WERI-Rb-1 (cell line): ENCODE measurements at regions not wholly inside any gene's neighbourhood (a gene's known extent, or its start where the extent isn't known, plus 50 kb on each side); places are given as distances from the start of the nearest gene placed in this dataset.
"Not testable (repeated sequence)": the region's sequence is repeated elsewhere in the genome, so short reads cannot be mapped to it uniquely, and the experiment has no call there.

Source experiments
- DNase-seq: peaks from one replicate; pipeline ENCODE4 v3.0.0-alpha.2; 2020
- H3K27ac ChIP-seq: fragments of 250-450 bp; sonication (Bioruptor Pico); 2 replicates; pipeline ENCODE4 v1.5.1; 2020; ENCODE audit warnings: mild to moderate bottlenecking, moderate library complexity
- H3K27me3 ChIP-seq: fragments of 250-450 bp; sonication (Bioruptor Pico); 2 replicates; pipeline ENCODE4 v1.5.1; 2021; ENCODE audit warnings: mild to moderate bottlenecking, low read depth, moderate library complexity; ENCODE audit not compliant: insufficient read depth, severe bottlenecking
- H3K36me3 ChIP-seq: fragments of 250-450 bp; sonication (Bioruptor Pico); 2 replicates; pipeline ENCODE4 v1.5.1; 2020; ENCODE audit warnings: mild to moderate bottlenecking, moderate library complexity
- H3K4me3 ChIP-seq: 2 replicates; pipeline ENCODE4 v1.5.1; 2011; ENCODE audit warnings: low read depth, mild to moderate bottlenecking, control low read depth, low read length
- H3K9me3 ChIP-seq: fragments of 250-450 bp; sonication (Bioruptor Pico); 2 replicates; pipeline ENCODE4 v1.5.1; 2021; ENCODE audit warnings: mild to moderate bottlenecking, moderate library complexity; ENCODE audit not compliant: severe bottlenecking
- TF ChIP-seq, protein P1 (sequence below): IDR thresholded peaks from 2 replicates; pipeline ENCODE4 v1.5.1; 2011; ENCODE audit warnings: low read depth, mild to moderate bottlenecking, control low read depth, inconsistent platforms, low read length

DNA sequence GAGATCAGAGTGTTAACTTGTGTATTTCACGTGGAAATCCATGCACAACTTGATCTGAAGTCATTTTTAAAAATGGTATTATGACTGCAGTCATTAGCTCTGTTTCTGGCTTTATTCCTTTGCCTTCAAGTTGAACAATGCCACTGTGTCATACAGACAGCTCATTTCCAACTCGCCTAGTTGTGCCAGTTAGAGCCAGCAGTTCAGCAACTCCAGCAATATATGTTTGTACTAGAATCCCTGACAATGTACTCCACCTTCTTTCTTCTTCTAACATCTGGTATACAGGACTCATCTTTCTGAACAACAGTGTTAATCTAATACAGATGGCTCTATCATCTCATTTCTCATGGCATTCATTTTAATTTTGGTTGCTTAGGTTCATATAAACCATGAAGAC, 418.3 kb upstream of the POU3F2 start:
- H3K27ac ChIP-seq = no peak overlapping the region
- no peaks in the 10 kb centered on the region for H3K36me3 ChIP-seq
- no peak overlapping the region for H3K4me3 ChIP-seq
- no peaks in the 10 kb centered on the region for H3K27me3 ChIP-seq
- TF ChIP-seq, protein P1, sequence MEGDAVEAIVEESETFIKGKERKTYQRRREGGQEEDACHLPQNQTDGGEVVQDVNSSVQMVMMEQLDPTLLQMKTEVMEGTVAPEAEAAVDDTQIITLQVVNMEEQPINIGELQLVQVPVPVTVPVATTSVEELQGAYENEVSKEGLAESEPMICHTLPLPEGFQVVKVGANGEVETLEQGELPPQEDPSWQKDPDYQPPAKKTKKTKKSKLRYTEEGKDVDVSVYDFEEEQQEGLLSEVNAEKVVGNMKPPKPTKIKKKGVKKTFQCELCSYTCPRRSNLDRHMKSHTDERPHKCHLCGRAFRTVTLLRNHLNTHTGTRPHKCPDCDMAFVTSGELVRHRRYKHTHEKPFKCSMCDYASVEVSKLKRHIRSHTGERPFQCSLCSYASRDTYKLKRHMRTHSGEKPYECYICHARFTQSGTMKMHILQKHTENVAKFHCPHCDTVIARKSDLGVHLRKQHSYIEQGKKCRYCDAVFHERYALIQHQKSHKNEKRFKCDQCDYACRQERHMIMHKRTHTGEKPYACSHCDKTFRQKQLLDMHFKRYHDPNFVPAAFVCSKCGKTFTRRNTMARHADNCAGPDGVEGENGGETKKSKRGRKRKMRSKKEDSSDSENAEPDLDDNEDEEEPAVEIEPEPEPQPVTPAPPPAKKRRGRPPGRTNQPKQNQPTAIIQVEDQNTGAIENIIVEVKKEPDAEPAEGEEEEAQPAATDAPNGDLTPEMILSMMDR = no peak
- H3K9me3 ChIP-seq = no peaks in the 10 kb centered on the region
- DNase-seq = no peak

DNA sequence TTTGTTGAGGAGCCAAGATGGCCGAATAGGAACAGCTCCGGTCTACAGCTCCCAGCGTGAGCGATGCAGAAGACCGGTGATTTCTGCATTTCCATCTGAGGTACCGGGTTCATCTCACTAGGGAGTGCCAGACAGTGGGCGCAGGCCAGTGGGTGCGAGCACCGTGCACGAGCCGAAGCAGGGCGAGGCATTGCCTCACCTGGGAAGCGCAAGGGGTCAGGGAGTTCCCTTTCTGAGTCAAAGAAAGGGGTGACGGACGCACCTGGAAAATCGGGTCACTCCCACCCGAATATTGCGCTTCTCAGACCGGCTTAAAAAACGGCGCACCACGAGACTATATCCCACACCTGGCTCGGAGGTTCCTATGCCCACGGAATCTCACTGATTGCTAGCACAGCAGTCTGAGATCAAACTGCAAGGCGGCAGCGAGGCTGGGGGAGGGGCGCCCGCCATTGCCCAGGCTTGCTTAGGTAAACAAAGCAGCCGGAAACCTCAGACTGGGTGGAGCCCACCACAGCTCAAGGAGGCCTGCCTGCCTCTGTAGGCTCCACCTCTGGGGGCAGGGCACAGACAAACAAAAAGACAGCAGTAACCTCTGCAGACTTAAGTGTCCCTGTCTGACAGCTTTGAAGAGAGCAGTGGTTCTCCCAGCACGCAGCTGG, 417.7 kb upstream of the POU3F2 start:
- not testable (repeated sequence) for H3K4me3 ChIP-seq, H3K27ac ChIP-seq, H3K9me3 ChIP-seq, H3K27me3 ChIP-seq, H3K36me3 ChIP-seq, DNase-seq

DNA sequence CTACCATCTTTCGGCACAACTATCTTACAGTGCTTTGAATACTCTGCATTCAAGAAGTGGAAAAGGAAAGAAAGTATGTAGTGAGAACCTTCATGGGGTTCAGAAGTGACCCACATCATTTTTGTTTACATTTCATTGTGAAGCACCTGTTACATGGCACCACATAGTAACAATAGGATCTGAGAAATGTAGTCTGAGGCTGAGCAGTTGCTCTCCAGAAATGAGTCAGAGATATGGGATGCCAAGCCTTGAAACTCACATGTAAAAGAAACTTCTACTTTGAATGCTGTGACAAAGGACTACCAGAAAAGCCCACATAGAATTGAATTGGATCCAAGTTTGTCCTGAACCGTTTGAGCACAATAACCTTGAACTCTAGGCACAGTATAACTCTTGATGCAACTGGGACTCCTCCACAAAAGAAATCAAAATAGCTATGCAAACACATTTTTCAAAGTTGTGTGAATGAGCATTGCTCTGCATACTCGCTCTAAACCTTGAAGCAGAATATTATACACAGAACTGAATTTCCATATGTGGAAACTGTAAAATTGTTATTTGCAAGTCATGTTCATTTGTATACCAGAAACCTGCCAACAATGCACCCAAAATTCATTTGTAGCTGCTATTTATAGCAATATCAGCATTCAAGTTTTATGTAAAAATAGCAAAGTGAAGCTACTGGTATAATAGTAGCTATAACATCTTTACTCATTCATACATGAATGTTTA, 400.9 kb upstream of the POU3F2 start:
- TF ChIP-seq, protein P1 = no peak
- no peak for DNase-seq
- Histone ChIP-seq H3K27ac (no peak overlapping the region), H3K9me3 (peaks cover 3% of the 10 kb centered on the region), H3K27me3 (no peaks in the 10 kb centered on the region), H3K4me3 (no peak overlapping the region), H3K36me3 (no peaks in the 10 kb centered on the region)

DNA sequence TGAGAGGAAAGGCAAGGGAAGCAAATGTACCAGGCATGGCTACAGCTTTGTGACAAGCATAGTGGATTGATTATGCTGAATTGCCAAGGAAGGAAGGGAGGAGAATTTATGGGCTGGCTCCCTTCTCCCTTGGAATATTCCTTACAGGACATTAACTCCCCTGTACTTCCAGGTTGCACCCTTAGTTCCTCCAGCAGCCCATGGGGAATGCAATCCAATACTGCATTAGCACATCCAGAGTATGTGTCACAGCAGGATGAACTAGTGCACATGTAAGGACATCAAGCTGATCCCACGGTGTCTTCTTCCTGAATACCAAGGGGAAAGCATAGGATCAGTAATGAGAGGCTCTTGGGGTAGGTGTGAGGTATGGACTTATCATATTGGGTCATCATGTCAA, 390.7 kb upstream of the POU3F2 start:
- no peak overlapping the region for H3K27ac ChIP-seq
- no peaks in the 10 kb centered on the region for H3K36me3 ChIP-seq
- no peak overlapping the region for H3K4me3 ChIP-seq
- TF ChIP-seq, protein P1 = no peak
- no peaks in the 10 kb centered on the region for H3K9me3 ChIP-seq
- H3K27me3 ChIP-seq = no peaks in the 10 kb centered on the region
- DNase-seq = no peak

DNA sequence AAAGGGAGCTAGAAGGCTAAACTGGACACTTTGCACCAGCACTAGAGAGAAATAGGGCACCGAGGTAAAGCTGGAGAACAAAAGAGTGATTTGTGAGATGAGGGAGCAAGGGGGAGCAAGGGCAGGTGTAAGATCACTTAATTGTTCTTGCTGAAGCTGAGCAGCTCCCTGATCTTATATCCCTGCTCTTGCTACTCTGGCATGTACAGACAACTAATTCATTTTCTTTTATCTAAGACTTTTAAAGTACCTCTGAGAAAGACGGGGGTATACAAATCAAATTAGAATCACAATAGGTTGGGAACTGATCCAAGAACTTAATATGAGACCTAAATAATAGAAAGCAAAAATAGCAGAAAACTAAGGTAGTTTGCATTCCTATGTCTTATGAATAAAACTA, 381.7 kb upstream of the POU3F2 start:
- Histone ChIP-seq H3K4me3 (no peak overlapping the region), H3K36me3 (no peaks in the 10 kb centered on the region), H3K9me3 (no peaks in the 10 kb centered on the region), H3K27me3 (no peaks in the 10 kb centered on the region), H3K27ac (no peak overlapping the region)
- DNase-seq = no peak
- TF ChIP-seq, protein P1 = no peak

DNA sequence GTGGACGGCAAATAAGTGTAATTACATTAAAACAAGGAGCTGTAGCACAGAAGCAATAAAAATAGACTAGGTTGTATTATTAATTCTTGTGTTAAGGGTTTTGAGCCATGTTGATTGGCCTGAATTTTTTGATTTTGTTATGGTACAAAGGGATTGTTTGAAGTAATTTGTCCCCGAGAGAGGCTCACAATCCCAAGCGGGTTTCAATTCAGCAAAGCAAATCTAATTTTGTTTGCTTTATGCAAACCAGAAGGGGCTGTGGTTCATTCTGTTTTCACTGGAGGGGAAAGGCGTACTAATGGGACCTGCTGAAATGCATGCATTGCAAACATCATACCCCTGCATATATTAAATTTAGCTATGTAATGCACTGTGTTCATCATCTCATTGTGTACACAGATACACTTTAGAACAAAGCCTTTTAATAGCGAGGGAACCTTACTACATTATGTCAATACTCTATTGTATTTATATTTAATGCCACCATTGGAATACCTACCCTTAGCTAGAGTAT, 379.5 kb upstream of the POU3F2 start:
- Histone ChIP-seq H3K27ac (no peak overlapping the region), H3K9me3 (no peaks in the 10 kb centered on the region), H3K27me3 (no peaks in the 10 kb centered on the region), H3K4me3 (no peak overlapping the region), H3K36me3 (no peaks in the 10 kb centered on the region)
- DNase-seq = no peak
- TF ChIP-seq, protein P1 = no peak
